ENCODE measurements at regions not wholly inside any gene's neighbourhood (a gene's known extent, or its start where the extent isn't known, plus 50 kb on each side); places are given as distances from the start of the nearest gene placed in this dataset.

GRCh38 chr7:25314094-25314730, 85.9 kb upstream of the NPVF start:
- no peaks in the 10 kb centered on the region for H3K9me3 ChIP-seq
- H3K4me1 ChIP-seq: no peaks in the 10 kb centered on the region
- POLR2A ChIA-PET: no interaction called here
- no peak for TF ChIP-seq FOSB (CRISPR knock-in tag; IDR thresholded peaks at IDR 0.05)
- TF ChIP-seq RFX5 (IDR thresholded peaks at IDR 0.05): no peak
- no peak for TF ChIP-seq CBX8 (IDR thresholded peaks at IDR 0.05)
- TF ChIP-seq PBX3 (IDR thresholded peaks at IDR 0.05): no peak
- no peak for TF ChIP-seq POLR2A (IDR thresholded peaks at IDR 0.05; ENCODE audit: low read length)
- no peak for TF ChIP-seq RCOR1 (IDR thresholded peaks at IDR 0.05; ENCODE audit: low read depth, low read length)
- TF ChIP-seq FOXS1 (CRISPR knock-in tag; IDR thresholded peaks at IDR 0.05): no peak
- no peak for TF ChIP-seq MAX (IDR thresholded peaks at IDR 0.05)
- TF ChIP-seq JUN (IDR thresholded peaks at IDR 0.05): no peak
- TF ChIP-seq ZSCAN20 (CRISPR knock-in tag; IDR thresholded peaks at IDR 0.05): no peak
- TF ChIP-seq E2F6 (IDR thresholded peaks at IDR 0.05; ENCODE audit: borderline replicate concordance, low read depth): no peak
- no peak for TF ChIP-seq SREBF2 (IDR thresholded peaks at IDR 0.05)
- TF ChIP-seq MAFK (IDR thresholded peaks at IDR 0.05; ENCODE audit: partially characterized antibody): no peak
- CTCF ChIA-PET: interaction anchor here (0.7 to 1.1 kb wide), 3 partner anchors 28 to 251 kb away, joined by 3 read pairs; no protein-coding TSS in a partner anchor
- no peak overlapping the region for H3K4me3 ChIP-seq
- no peak overlapping the region for H3K4me2 ChIP-seq
- no peak for FAIRE-seq
- ATAC-seq: no peak
- DNase-seq (ENCODE audit: low read depth in 1 of 2, low spot score in 1 of 2): no peak
- H3K27ac ChIP-seq: no peak overlapping the region
- WGBS (ENCODE audit: missing lambda C conversion rate): 55% methylated on average over 5 of the region's 5 CpGs

GRCh38 chr7:25314731-25315267, 86.5 kb upstream of the NPVF start:
- Histone ChIP-seq H3K4me3 (no peak overlapping the region), H3K27ac (no peak overlapping the region), H3K4me2 (no peak overlapping the region), H3K4me1 (no peaks in the 10 kb centered on the region), H3K9me3 (no peaks in the 10 kb centered on the region)
- ATAC-seq (no peak), DNase-seq (ENCODE audit: low read depth in 1 of 2, low spot score in 1 of 2) (no peak), FAIRE-seq (no peak)
- WGBS (ENCODE audit: missing lambda C conversion rate): 47% methylated on average over 10 of the region's 10 CpGs
- ChIA-PET CTCF (interaction anchor here (0.7 to 1.1 kb wide), 3 partner anchors 28 to 251 kb away, joined by 3 read pairs; no protein-coding TSS in a partner anchor), POLR2A (no interaction called here)
- TF ChIP-seq HDAC2 (IDR thresholded peaks at IDR 0.05): no peak

- Histone ChIP-seq H3K4me3 (no peak overlapping the region), H3K4me1 (no peaks in the 10 kb centered on the region), H3K4me2 (no peak overlapping the region), H3K9me3 (no peaks in the 10 kb centered on the region), H3K27ac (no peak overlapping the region)
- DNase-seq (ENCODE audit: low read depth in 1 of 2, low spot score in 1 of 2) (no peak), FAIRE-seq (no peak), ATAC-seq (no peak)
- 17% methylated on average over 2 of the region's 2 CpGs for WGBS (ENCODE audit: missing lambda C conversion rate)
- TF ChIP-seq RNF2 (IDR thresholded peaks at IDR 0.05; ENCODE audit: borderline replicate concordance, low read depth) (no peak), FOSL2 (IDR thresholded peaks at IDR 0.05) (no peak), FOSL2 (CRISPR knock-in tag; IDR thresholded peaks at IDR 0.05) (no peak), TFCP2L1 (CRISPR knock-in tag; IDR thresholded peaks at IDR 0.05) (no peak), E2F6 (IDR thresholded peaks at IDR 0.05; ENCODE audit: borderline replicate concordance, low read depth) (no peak), ESRRA (IDR thresholded peaks at IDR 0.05; ENCODE audit: borderline replicate concordance, low read length) (no peak), PBX3 (IDR thresholded peaks at IDR 0.05) (no peak), CHD2 (IDR thresholded peaks at IDR 0.05; ENCODE audit: low read length, partially characterized antibody) (no peak), ZC3H11A (IDR thresholded peaks at IDR 0.05) (no peak), EHF (CRISPR knock-in tag; IDR thresholded peaks at IDR 0.05) (no peak), MYC (IDR thresholded peaks at IDR 0.05; ENCODE audit: borderline replicate concordance, low read length) (no peak), FOXS1 (CRISPR knock-in tag; IDR thresholded peaks at IDR 0.05) (no peak), MAZ (IDR thresholded peaks at IDR 0.05; ENCODE audit: borderline replicate concordance, low read depth, low read length) (no peak), CHD4 (IDR thresholded peaks at IDR 0.05; ENCODE audit: borderline replicate concordance) (no peak), POLR2AphosphoS2 (conservative IDR thresholded peaks at IDR 0.05; ENCODE audit: low read length) (no peak), NR3C1 (IDR thresholded peaks at IDR 0.05) (no peak), RCOR1 (IDR thresholded peaks at IDR 0.05; ENCODE audit: low read depth, low read length) (no peak)
- ChIA-PET POLR2A (no interaction called here), CTCF (interaction anchor here (1.3 kb wide), 1 partner anchor 58 kb away, joined by 5 read pairs; no protein-coding TSS in a partner anchor)
Observed at GRCh38 chr7:25316366-25316765, 88.1 kb upstream of the NPVF start.

All from A549 (cell line).